CD4-positive, alpha-beta T cell treated with Interleukin-15 for 1 hour (primary cell): ENCODE measurements at regions not wholly inside any gene's neighbourhood (a gene's known extent, or its start where the extent isn't known, plus 50 kb on each side); places are given as distances from the start of the nearest gene placed in this dataset.

Experiments
- DNase-seq: peaks from one replicate; pipeline ENCODE4 v3.0.0-alpha.2; 2020

- no peak for DNase-seq
Measured at GRCh38 chr9:21672140-21672539, 130.3 kb upstream of the MTAP start.

- no peak for DNase-seq
Measured at GRCh38 chr9:21672761-21673160, 129.7 kb upstream of the MTAP start.

DNA sequence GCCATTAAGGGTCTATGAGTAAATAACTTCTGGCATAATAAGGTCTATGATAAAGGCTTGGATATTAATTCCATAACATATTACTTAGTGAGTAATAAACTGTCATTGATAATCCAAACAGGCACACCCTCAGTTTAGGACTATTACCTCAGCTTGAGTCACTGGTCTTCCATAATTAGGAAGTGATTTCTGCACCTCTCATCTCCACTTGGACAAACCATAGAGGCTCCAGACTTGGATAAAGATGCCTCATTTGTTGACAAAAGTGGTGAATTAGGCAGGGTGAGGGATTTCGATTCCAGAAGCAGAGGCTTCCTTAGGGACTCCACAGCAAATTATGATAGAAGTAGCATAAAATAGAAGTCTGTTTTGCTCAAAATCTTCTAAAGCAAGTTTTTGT lies 127.5 kb upstream of the MTAP start:
- DNase-seq = no peak

DNA sequence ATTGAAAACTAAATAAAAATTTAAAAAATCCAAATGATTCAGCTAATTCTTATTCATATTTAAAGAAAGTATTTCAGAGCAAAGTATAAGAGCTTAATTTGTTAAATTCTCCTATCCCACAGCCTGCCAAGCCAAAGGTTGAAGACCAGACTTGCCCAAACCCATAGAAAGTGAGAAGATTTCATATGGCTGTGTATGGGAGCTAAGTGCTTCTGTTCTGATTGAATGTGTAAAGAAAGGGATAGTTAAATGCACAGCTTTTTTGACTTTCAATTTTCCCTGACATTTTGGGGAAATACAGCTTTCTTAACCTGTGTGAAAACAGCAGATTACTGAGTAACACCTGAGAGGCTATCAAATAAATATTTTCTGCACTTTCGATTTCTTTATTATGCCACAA lies 125.0 kb upstream of the MTAP start:
- no peak for DNase-seq

- DNase-seq = no peak
Measured at GRCh38 chr9:21677834-21678233, 124.6 kb upstream of the MTAP start.

- DNase-seq = no peak
Measured at GRCh38 chr9:21679432-21679831, 123.0 kb upstream of the MTAP start.

GRCh38 chr9:21680590-21680989 lies 121.8 kb upstream of the MTAP start:
- no peak for DNase-seq

DNA sequence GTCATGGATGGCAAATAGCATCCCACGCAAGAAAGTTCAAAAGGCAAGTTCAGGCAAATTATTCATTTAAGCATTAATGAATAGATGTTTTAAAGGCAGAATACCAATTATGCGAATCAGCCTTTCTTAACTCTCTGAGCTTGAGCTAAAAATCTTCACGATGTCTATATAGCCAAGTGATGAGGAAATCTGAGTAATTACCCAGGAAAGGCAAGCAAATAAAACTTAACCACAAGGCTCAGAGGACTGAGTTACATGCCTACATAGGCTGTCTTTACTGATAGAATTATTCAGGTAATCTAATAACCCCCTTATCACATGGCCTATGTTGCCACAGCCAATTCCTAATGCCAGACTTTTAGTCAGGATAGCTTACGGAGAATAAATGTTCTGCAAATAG lies 120.8 kb upstream of the MTAP start:
- DNase-seq = no peak

GRCh38 chr9:21682381-21682780 lies 120.1 kb upstream of the MTAP start:
- no peak for DNase-seq

GRCh38 chr9:21682981-21683380 lies 119.5 kb upstream of the MTAP start:
- DNase-seq = no peak

DNA sequence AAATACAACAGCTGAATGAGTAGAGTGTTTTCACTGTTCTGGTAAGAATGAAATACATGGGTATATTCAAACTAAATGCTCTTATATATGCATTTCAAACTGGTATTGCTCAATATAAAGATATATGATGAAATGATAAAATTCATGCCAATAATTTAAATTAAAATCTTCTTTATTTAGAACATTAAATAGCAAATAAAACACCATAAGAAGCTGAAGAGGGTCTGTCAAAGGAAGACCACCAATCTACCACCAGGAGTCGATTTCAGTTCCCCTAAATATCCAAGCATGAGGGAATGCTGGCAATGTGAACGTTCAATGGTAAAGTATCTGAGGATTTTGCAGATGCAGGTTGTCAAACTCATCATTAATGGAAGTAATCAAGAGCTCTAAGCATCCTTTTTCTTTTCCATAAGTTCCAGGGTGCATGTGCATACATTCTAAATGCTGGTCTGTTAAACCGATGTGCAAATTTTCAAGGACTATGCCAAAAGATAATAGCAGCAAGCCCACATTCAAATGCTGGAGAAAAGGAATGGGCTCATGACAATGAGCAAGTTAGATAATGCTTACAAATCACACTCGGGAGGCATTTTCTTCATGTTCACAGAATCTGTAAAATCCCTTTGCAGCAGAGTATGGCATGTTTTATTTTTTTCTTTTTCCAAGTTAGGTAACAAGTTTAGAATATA lies 118.8 kb upstream of the MTAP start:
- DNase-seq = no peak

- DNase-seq = no peak
Measured at GRCh38 chr9:21684231-21684630, 118.2 kb upstream of the MTAP start.

DNA sequence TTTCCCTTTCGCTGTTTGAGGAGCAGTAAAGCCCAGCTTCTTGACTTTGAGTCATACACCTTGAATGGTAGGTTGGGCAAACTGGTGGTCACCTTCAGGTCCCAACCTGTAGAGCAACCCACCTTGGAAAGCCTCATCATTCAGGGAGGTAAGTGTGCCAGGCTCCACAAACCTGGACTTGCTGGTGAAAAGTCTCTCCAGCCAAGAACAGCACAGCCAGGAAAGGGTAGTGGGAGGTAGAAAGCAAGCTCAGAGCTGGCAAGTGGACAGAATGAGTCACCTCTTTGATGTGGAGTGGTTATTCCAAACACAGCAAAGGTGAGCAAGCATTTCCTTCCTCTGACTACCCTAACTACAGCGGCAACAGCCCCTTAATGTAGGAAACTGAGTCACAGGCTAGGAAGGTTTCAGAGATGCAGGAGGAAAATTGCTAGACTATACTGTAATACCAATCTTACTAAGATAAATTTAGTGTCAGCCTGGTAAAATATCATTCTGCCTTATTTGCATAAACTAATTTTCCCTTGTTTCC lies 117.5 kb upstream of the MTAP start:
- no peak for DNase-seq

- DNase-seq = no peak
Measured at GRCh38 chr9:21685502-21685901, 116.9 kb upstream of the MTAP start.

GRCh38 chr9:21686738-21687137 lies 115.7 kb upstream of the MTAP start:
- DNase-seq = no peak

GRCh38 chr9:21687351-21687750 lies 115.1 kb upstream of the MTAP start:
- DNase-seq = no peak

GRCh38 chr9:21688108-21689102 lies 114.0 kb upstream of the MTAP start:
- no peak for DNase-seq

GRCh38 chr9:21689854-21690253 lies 112.6 kb upstream of the MTAP start:
- no peak for DNase-seq

- no peak for DNase-seq
Measured at GRCh38 chr9:21690561-21690960, 111.9 kb upstream of the MTAP start.

DNA sequence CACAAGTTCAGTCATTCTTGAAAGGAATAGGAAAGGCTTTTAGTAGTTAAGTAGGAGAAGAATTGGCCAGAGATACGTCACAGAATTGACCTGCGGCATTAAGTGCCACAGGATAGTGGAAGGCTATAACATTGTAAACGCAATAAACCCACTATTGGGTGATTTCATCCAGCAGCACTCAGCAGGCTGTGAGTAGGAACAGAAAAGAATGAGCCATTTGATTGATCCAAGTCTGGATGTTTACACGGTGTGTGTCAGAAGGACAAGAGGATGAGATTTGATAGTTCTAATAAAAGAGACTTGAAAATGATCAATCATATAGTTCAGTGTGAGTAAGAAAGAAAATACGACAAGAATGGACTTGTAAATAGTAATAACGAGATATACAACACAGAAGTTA lies 110.0 kb upstream of the MTAP start:
- no peak for DNase-seq

DNA sequence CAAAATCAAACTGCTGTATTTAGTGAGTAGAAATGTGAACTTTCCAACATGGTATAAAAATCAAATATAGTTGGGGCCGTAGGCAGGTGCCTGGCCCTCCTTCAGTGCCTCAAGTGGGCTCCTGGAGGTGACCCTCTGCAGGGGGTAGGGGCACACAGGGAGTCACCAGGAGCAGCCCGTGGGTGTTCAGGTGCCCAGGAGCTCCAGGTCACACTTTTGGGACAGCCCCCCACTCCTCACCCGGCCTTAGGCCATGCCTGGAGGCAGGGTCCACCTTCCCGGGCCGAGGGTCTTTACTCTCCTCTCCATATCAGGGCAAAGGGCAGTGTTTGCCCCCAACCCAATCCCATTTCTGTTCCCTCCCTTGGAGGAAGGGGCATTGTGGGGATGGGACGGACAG lies 108.0 kb upstream of the MTAP start:
- DNase-seq = no peak

GRCh38 chr9:21695443-21695842 lies 107.0 kb upstream of the MTAP start:
- DNase-seq = no peak

- DNase-seq = no peak
Measured at GRCh38 chr9:21695874-21696341, 106.5 kb upstream of the MTAP start.

GRCh38 chr9:21696411-21696871 lies 106.0 kb upstream of the MTAP start:
- DNase-seq = no peak
